ENCODE measurements at regions not wholly inside any gene's neighbourhood (a gene's known extent, or its start where the extent isn't known, plus 50 kb on each side); places are given as distances from the start of the nearest gene placed in this dataset.
"Not testable (repeated sequence)": the region's sequence is repeated elsewhere in the genome, so short reads cannot be mapped to it uniquely, and the experiment has no call there.

DNA sequence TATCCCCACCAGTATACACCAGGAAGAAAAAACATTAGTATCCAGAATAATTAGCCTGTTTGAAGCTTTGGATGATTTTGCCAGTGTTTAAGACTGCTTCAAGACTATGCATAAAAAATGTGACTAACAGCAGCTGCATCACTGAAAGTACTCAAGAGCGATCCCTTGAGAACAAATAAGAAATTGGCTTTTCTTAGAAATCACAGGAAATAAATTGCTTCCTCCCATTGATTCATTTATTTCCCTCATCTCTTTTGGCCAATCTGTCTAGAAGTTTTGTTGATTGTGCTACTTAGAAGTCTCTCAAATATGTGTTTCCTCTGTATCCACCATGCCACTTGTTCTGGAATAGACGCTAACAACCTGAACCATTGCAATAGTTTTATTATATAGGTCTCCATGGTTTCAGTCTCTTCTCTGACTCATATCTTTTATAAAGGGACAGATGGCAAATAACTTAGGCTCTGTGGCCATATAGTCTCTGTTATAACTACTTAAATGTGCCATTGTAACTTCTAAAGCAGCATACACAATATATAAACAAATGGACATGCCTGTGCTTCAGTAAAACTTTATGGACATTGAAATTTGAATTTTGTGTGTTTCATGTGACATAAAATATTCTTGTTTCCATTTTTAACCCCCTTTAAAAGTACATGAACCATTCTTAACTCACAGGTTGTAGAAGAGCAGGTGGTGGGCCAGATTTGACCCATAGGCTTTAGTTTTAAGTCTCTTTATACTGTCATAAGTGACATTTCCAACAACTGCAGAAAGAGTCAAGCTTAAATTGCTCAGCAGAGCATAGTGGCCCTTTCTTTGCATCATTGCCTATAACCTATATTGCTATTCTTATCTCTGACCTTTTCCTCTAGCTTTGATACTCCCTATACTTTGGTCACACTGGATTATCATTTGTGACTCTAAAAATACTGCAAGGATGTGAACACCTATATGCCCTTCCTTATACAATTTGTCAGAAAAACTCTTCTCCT, 123.9 kb downstream of the MC4R start:
- FAIRE-seq, result no peak
- Histone ChIP-seq H3K36me3 (ENCODE audit: control insufficient read depth, insufficient read depth, low read length) (no peaks in the 10 kb centered on the region), H3K27me3 (ENCODE audit: control insufficient read depth, insufficient read depth, low read length) (no peaks in the 10 kb centered on the region), H3K4me3 (ENCODE audit: low read depth, low read length) (no peak overlapping the region)
- DNase-seq (ENCODE audit: low read depth), result no peak
- TF ChIP-seq, protein P1, sequence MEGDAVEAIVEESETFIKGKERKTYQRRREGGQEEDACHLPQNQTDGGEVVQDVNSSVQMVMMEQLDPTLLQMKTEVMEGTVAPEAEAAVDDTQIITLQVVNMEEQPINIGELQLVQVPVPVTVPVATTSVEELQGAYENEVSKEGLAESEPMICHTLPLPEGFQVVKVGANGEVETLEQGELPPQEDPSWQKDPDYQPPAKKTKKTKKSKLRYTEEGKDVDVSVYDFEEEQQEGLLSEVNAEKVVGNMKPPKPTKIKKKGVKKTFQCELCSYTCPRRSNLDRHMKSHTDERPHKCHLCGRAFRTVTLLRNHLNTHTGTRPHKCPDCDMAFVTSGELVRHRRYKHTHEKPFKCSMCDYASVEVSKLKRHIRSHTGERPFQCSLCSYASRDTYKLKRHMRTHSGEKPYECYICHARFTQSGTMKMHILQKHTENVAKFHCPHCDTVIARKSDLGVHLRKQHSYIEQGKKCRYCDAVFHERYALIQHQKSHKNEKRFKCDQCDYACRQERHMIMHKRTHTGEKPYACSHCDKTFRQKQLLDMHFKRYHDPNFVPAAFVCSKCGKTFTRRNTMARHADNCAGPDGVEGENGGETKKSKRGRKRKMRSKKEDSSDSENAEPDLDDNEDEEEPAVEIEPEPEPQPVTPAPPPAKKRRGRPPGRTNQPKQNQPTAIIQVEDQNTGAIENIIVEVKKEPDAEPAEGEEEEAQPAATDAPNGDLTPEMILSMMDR (IDR thresholded peaks at IDR 0.05; ENCODE audit: insufficient read depth, low read length, severe bottlenecking), result no peak

DNA sequence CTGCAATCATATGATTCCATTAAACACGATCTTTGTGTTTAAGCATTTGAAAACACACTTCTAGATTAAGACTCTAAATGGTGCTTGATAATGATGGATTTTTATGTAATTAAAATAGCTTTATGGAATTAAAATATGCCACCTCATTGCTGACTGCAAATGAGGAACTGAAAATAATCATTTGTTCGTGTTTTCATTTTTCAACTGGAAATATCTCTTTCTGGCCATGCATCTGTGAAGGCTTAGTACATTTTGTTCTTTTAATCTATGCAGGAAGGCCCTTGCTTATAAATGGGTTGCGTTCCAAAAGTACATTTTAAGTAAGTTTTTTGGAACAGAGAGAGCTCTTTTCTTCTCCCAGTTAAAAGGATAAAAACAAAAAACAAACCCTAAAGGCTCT, 125.5 kb downstream of the MC4R start:
- H3K4me3 ChIP-seq (ENCODE audit: low read depth, low read length), result no peak overlapping the region
- TF ChIP-seq, protein P1 (IDR thresholded peaks at IDR 0.05; ENCODE audit: insufficient read depth, low read length, severe bottlenecking), result no peak
- FAIRE-seq (no peak), DNase-seq (ENCODE audit: low read depth) (no peak)
- no peaks in the 10 kb centered on the region for H3K27me3 ChIP-seq (ENCODE audit: control insufficient read depth, insufficient read depth, low read length)
- no peaks in the 10 kb centered on the region for H3K36me3 ChIP-seq (ENCODE audit: control insufficient read depth, insufficient read depth, low read length)

DNA sequence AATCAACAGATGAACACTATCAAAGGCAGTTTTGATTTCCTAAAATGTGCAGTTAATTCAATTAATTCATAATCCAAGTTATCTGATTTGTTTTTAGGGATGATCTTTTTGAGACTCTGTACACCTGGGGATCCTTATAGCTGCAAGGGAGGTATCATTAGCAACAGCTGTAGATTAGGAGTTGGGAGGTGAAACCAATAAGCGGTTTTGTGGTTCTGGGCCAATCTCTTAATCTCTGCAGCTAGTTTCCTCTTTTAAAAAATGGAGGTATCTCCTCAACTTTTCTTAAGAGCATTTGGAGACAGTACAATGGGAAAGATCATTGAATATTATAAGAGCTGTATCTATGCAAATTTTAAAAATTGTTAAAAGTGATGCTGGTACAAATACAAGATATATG, 126.0 kb downstream of the MC4R start:
- H3K4me3 ChIP-seq (ENCODE audit: low read depth, low read length), result no peak overlapping the region
- H3K36me3 ChIP-seq (ENCODE audit: control insufficient read depth, insufficient read depth, low read length), result no peaks in the 10 kb centered on the region
- H3K27me3 ChIP-seq (ENCODE audit: control insufficient read depth, insufficient read depth, low read length), result no peaks in the 10 kb centered on the region
- FAIRE-seq (no peak), DNase-seq (ENCODE audit: low read depth) (no peak)
- TF ChIP-seq, protein P1 (IDR thresholded peaks at IDR 0.05; ENCODE audit: insufficient read depth, low read length, severe bottlenecking), result no peak

DNA sequence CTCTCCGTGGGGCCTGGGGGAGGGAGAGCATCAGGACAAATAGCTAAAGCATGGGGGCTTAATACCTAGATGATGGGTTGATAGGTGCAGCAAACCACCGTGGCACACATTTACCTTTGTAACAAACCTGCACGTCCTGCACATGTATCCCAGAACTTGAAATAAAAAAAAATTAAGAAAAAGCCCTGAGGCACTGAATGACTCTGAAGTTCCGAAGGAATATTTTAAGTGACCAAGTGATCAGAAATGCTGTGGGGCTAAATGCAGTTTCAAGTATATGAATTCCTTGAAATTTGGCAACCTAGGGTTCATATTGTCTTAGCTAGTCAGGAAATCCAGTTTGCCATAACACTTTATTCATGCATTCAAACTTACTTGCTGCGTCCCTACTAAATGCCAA, 127.5 kb downstream of the MC4R start:
- TF ChIP-seq, protein P1 (IDR thresholded peaks at IDR 0.05; ENCODE audit: insufficient read depth, low read length, severe bottlenecking), result no peak
- Histone ChIP-seq H3K27me3 (ENCODE audit: control insufficient read depth, insufficient read depth, low read length) (no peaks in the 10 kb centered on the region), H3K4me3 (ENCODE audit: low read depth, low read length) (no peak overlapping the region), H3K36me3 (ENCODE audit: control insufficient read depth, insufficient read depth, low read length) (no peaks in the 10 kb centered on the region)
- FAIRE-seq (no peak), DNase-seq (ENCODE audit: low read depth) (no peak)

DNA sequence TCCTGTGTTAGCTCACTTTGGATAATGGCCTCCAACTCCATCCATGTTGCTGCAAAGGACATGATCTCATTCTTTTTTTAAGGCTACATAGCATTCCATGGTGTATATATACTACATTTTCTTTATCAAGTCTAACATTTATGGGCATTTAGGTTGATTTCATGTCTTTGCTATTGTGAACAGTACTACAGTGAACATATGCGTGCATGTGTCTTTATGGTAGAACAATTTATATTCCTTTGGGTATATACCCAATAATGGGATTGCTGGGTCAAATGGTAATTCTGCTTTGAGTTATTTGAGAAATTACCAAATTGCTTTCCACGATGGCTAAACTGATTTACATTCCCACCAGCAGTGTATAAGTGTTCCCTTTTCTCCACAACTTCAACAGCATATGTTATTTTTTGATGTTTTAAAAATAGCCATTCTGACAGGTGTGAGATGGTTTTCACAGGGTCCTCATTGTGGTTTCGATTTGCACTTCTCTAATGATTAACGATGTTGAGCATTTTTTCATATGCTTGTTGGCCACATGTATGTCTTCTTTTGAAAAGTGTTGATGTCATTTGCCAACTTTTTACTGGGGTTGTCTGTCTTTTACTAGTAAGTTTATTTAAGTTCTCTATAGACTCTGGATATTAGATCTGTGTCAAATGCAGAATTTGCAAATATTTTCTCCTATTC, 133.4 kb downstream of the MC4R start:
- FAIRE-seq; H3K27me3 ChIP-seq (ENCODE audit: control insufficient read depth, insufficient read depth, low read length); H3K4me3 ChIP-seq (ENCODE audit: low read depth, low read length); DNase-seq (ENCODE audit: low read depth); H3K36me3 ChIP-seq (ENCODE audit: control insufficient read depth, insufficient read depth, low read length): not testable (repeated sequence)

DNA sequence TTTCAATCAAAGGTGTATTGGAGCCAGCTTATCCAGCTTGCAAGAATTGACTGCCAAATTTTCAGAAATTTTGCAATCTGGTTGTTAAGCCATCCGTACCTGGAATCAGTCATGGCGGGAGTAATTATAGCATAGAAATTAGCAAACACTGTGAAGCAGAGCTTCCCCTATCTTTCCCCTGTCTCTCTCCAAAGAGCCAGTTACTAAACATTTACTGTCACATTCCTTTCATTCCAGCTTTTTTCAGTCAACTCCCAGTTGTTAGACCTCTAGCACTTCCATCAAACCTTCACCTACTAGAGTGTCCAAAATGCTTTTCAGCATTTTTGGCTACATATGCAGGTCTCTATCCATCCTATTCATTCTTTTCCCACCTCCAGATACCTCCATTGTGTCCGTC, 137.4 kb downstream of the MC4R start:
- no peaks in the 10 kb centered on the region for H3K36me3 ChIP-seq (ENCODE audit: control insufficient read depth, insufficient read depth, low read length)
- TF ChIP-seq, protein P1 (IDR thresholded peaks at IDR 0.05; ENCODE audit: insufficient read depth, low read length, severe bottlenecking), result no peak
- H3K4me3 ChIP-seq (ENCODE audit: low read depth, low read length), result no peak overlapping the region
- H3K27me3 ChIP-seq (ENCODE audit: control insufficient read depth, insufficient read depth, low read length), result no peaks in the 10 kb centered on the region
- DNase-seq (ENCODE audit: low read depth) (no peak), FAIRE-seq (no peak)

All from bronchial epithelial cell (primary cell).